Kidney (tissue), 13 donors: ENCODE measurements at regions not wholly inside any gene's neighbourhood (a gene's known extent, or its start where the extent isn't known, plus 50 kb on each side); places are given as distances from the start of the nearest gene placed in this dataset.
A peak's percentile ranks its signal among the peaks of the same experiment; 100 is the strongest.

Experiments
- DNase-seq, 5 donors: peaks; one replicate each; pipeline ENCODE4 v3.0.0-alpha.2; 2013 to 2020
- FAIRE-seq: peaks from 2 replicates; lab custom pipeline; 2012; peaks lifted over from hg19 to GRCh38; lab: Jason Lieb, UNC
- H3K27ac ChIP-seq, 2 donors: one replicate each; pipeline ENCODE4 v1.7.0; 2013; ENCODE audit warnings: low read depth in 2 of 2, low read length in 2 of 2, inconsistent platforms in 1 of 2
- H3K27me3 ChIP-seq: one replicate; pipeline ENCODE4 v1.7.1; 2013; ENCODE audit warnings: low read length, inconsistent platforms; ENCODE audit not compliant: control insufficient read depth, insufficient read depth
- H3K36me3 ChIP-seq, 3 donors: one replicate each; pipeline versions ENCODE4 v1.7.0 to v1.7.1; 2013; ENCODE audit warnings: low read length in 3 of 3, control low read depth in 1 of 3, inconsistent platforms in 1 of 3; ENCODE audit not compliant: insufficient read depth in 3 of 3, control insufficient read depth in 2 of 3
- H3K4me1 ChIP-seq, 3 donors: one replicate each; pipeline versions ENCODE4 v1.7.0 to v1.7.1; 2013; ENCODE audit warnings: low read length in 3 of 3, inconsistent platforms in 1 of 3, low read depth in 1 of 3; ENCODE audit not compliant: control insufficient read depth in 2 of 3, insufficient read depth in 2 of 3
- H3K4me3 ChIP-seq, 3 donors: one replicate each; pipeline versions ENCODE4 v1.7.0 to v1.8.1; 2013; ENCODE audit warnings: low read length in 3 of 3, control low read depth in 1 of 3, inconsistent platforms in 1 of 3
- H3K9ac ChIP-seq, 3 donors: one replicate each; pipeline versions ENCODE4 v1.7.0 to v1.7.1; 2013; ENCODE audit warnings: low read length in 3 of 3, control low read depth in 1 of 3, inconsistent platforms in 1 of 3
- H3K9me3 ChIP-seq, 3 donors: one replicate each; pipeline versions ENCODE4 v1.7.0 to v1.7.1; 2013; ENCODE audit warnings: low read length in 3 of 3, control low read depth in 1 of 3, inconsistent platforms in 1 of 3; ENCODE audit not compliant: control insufficient read depth in 2 of 3, insufficient read depth in 1 of 3
- CTCF ChIP-seq: IDR thresholded peaks from 3 replicates; pipeline ENCODE4 v1.5.1; 2012; ENCODE audit warnings: mild to moderate bottlenecking, moderate library complexity, borderline replicate concordance; ENCODE audit not compliant: insufficient read depth; ENCODE audit errors: extremely low read depth
- intact Hi-C: fragments of 100-400 bp; cut with DNase I; formaldehyde crosslinking; loops from one replicate; pipeline ENCODE4 v1.11.1; 2022
- donor health status: control.
- donor health status: control.
- donor health status: control.
- donor health status: control.
- donor health status: control.
- donor health status: DM: yes; HTN: yes; CAD: no.
- donor health status: Normal renal cell carcinoma (clear cell type).

- no peaks in the 10 kb centered on the region for H3K9me3 ChIP-seq
- H3K27ac ChIP-seq: peak overlapping the region in 1 of 2 donors; percentile 5
- FAIRE-seq (peak; percentile 32), DNase-seq (no peak)
- H3K27me3 ChIP-seq: no peaks in the 10 kb centered on the region
- H3K36me3 ChIP-seq: no peaks in the 10 kb centered on the region
- H3K4me3 ChIP-seq: no peak overlapping the region
- no peak for TF ChIP-seq CTCF
- no peak overlapping the region for H3K9ac ChIP-seq
- no peaks in the 10 kb centered on the region for H3K4me1 ChIP-seq
- intact Hi-C loops: no loop called here
Measured at GRCh38 chr5:52702877-52703276, 84.8 kb upstream of the ITGA1 start.

GRCh38 chr5:52703321-52703720 is 84.4 kb upstream of the ITGA1 start:
- Histone ChIP-seq H3K4me1 (no peaks in the 10 kb centered on the region), H3K27me3 (no peaks in the 10 kb centered on the region), H3K9me3 (no peaks in the 10 kb centered on the region), H3K9ac (no peak overlapping the region), H3K4me3 (no peak overlapping the region), H3K27ac (peak overlapping the region in 1 of 2 donors; percentile 5), H3K36me3 (no peaks in the 10 kb centered on the region)
- FAIRE-seq: no peak
- DNase-seq: no peak
- no peak for TF ChIP-seq CTCF
- intact Hi-C loops: no loop called here

GRCh38 chr5:52705720-52706119 is 82.0 kb upstream of the ITGA1 start:
- TF ChIP-seq CTCF: no peak
- no peaks in the 10 kb centered on the region for H3K27me3 ChIP-seq
- H3K27ac ChIP-seq: no peak overlapping the region
- H3K4me1 ChIP-seq: peaks cover 0 to 4% (median 0%) of the 10 kb centered on the region in 3 donors
- intact Hi-C loops: no loop called here
- H3K9ac ChIP-seq: no peak overlapping the region
- no peak overlapping the region for H3K4me3 ChIP-seq
- no peak for DNase-seq
- no peak for FAIRE-seq
- no peaks in the 10 kb centered on the region for H3K9me3 ChIP-seq
- H3K36me3 ChIP-seq: no peaks in the 10 kb centered on the region

GRCh38 chr5:52706775-52707174 is 80.9 kb upstream of the ITGA1 start:
- Histone ChIP-seq H3K27me3 (no peaks in the 10 kb centered on the region), H3K4me1 (peaks cover 0 to 4% (median 0%) of the 10 kb centered on the region in 3 donors), H3K4me3 (no peak overlapping the region), H3K9ac (no peak overlapping the region), H3K36me3 (no peaks in the 10 kb centered on the region), H3K27ac (no peak overlapping the region), H3K9me3 (no peaks in the 10 kb centered on the region)
- no peak for TF ChIP-seq CTCF
- DNase-seq (no peak), FAIRE-seq (no peak)
- intact Hi-C loops: no loop called here
